ENCODE measurements at regions not wholly inside any gene's neighbourhood (a gene's known extent, or its start where the extent isn't known, plus 50 kb on each side); places are given as distances from the start of the nearest gene placed in this dataset.

DNA sequence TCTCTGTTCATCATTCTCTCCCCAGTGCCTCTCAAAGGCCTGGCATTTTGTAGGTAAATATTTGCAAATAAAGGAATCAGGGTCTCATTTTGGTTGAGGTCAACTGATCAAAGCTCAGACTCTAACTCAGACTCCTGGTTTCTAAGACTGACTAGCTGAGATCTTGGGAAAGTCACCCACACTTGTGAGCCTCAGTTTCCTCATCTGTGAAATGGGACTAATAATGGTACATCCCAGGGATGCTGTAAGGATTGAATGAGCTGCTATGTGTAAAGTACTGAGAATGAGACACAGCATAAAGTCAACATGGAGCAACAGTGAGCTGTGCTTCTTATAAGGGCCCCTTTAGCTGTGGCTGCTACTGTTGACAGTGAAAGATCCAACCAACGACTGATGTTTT is 70.6 kb upstream of the XYLT1 start:
- intact Hi-C loops (cut with micrococcal nuclease; ENCODE audit: unreplicated experiment): no loop called here
- Histone ChIP-seq H4K20me1 (ENCODE audit: insufficient read depth, low read length) (no peaks in the 10 kb centered on the region), H3K4me1 (ENCODE audit: insufficient read depth, low read length, poor library complexity, severe bottlenecking) (no peaks in the 10 kb centered on the region), H3K36me3 (ENCODE audit: insufficient read depth, low read length) (no peaks in the 10 kb centered on the region), H3K27ac (ENCODE audit: low read depth, low read length, poor library complexity, severe bottlenecking) (no peak overlapping the region), H3K4me2 (ENCODE audit: low read length) (no peak overlapping the region), H3K79me2 (ENCODE audit: insufficient read depth, low read depth, low read length) (no peaks in the 10 kb centered on the region), H2AFZ (ENCODE audit: low read length) (no peak overlapping the region), H3K4me3 (ENCODE audit: low read depth, low read length, poor library complexity, severe bottlenecking) (no peak overlapping the region), H3K9me2 (ENCODE audit: insufficient read depth, low read length) (no peaks in the 10 kb centered on the region), H3K9me3 (ENCODE audit: low read length) (no peaks in the 10 kb centered on the region)
- ChIA-PET POLR2A (no interaction called here), CTCF (ENCODE audit: unreplicated experiment) (no interaction called here)
- no TSS peak for BruUV-seq (replicated peaks)
- TF ChIP-seq, protein P1, sequence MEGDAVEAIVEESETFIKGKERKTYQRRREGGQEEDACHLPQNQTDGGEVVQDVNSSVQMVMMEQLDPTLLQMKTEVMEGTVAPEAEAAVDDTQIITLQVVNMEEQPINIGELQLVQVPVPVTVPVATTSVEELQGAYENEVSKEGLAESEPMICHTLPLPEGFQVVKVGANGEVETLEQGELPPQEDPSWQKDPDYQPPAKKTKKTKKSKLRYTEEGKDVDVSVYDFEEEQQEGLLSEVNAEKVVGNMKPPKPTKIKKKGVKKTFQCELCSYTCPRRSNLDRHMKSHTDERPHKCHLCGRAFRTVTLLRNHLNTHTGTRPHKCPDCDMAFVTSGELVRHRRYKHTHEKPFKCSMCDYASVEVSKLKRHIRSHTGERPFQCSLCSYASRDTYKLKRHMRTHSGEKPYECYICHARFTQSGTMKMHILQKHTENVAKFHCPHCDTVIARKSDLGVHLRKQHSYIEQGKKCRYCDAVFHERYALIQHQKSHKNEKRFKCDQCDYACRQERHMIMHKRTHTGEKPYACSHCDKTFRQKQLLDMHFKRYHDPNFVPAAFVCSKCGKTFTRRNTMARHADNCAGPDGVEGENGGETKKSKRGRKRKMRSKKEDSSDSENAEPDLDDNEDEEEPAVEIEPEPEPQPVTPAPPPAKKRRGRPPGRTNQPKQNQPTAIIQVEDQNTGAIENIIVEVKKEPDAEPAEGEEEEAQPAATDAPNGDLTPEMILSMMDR (conservative IDR thresholded peaks at IDR 0.05; ENCODE audit: low read length): no peak
- no peak for TF ChIP-seq EZH2phosphoT487 (IDR thresholded peaks at IDR 0.05; ENCODE audit: borderline replicate concordance, low read depth, low read length)
- DNase-seq (ENCODE audit: low spot score): no peak

DNA sequence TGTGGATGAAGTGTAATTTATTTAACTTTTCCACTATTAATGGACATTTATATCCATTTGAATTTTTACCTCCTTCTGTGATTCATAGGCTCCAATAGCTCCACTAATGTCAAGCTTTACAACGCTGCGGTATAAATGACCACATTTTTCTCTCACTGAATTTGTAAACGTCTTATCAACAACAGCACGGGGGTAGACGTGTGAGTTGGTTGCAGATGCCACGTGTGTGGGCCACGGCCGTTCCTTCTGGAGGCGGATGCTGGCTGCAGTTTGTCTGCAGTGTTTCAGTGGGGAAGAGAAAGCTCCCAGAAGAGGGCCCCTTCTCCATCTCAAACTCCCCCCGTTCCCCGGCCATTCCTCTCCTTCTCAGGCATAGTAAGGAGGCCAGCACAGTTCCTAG is 68.2 kb upstream of the XYLT1 start:
- BruUV-seq (replicated peaks): no TSS peak

DNA sequence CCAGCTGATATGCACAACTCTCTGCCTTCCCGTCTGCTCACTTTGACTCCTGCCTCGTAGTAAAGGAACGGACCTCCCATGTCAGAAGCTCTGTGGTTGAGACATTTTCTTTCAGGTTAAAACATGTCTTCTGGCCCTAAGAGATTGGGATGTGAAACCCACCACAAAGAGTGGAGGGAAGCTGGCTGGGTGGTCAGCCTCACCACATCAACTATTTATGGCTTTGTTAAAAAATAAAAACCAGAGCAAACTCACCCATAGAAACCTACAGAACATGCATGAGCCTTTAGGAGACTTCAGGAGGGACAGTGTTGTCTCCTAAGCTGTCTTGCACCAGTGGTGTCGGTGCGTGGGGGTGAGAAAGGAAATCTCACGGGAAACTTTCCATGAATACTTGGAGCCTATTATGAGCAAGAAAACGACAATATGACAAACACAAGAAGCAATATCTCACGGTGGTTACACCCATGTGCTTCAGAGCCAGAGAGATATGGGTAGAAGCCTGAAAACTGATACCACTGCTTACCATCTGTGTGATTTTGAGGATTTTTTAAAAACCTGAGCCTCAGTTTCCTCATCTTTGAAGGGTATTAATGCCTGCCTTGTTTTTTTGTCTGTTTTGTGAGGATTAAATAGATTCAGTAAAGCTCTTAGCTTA is 61.7 kb upstream of the XYLT1 start:
- no peak overlapping the region for H3K4me2 ChIP-seq (ENCODE audit: low read length)
- H3K4me3 ChIP-seq (ENCODE audit: low read depth, low read length, poor library complexity, severe bottlenecking): no peak overlapping the region
- H3K9me3 ChIP-seq (ENCODE audit: low read length): 0 out of 2 replicates have a peak, but pooled peaks cover 4% of the 10 kb centered on the region
- no peaks in the 10 kb centered on the region for H3K9me2 ChIP-seq (ENCODE audit: insufficient read depth, low read length)
- ChIA-PET CTCF (ENCODE audit: unreplicated experiment) (no interaction called here), POLR2A (no interaction called here)
- no peaks in the 10 kb centered on the region for H3K4me1 ChIP-seq (ENCODE audit: insufficient read depth, low read length, poor library complexity, severe bottlenecking)
- no peaks in the 10 kb centered on the region for H3K79me2 ChIP-seq (ENCODE audit: insufficient read depth, low read depth, low read length)
- intact Hi-C loops (cut with micrococcal nuclease; ENCODE audit: unreplicated experiment): no loop called here
- H3K36me3 ChIP-seq (ENCODE audit: insufficient read depth, low read length): no peaks in the 10 kb centered on the region
- DNase-seq (ENCODE audit: low spot score): no peak
- no peak overlapping the region for H3K27ac ChIP-seq (ENCODE audit: low read depth, low read length, poor library complexity, severe bottlenecking)
- no peak for TF ChIP-seq EZH2phosphoT487 (IDR thresholded peaks at IDR 0.05; ENCODE audit: borderline replicate concordance, low read depth, low read length)
- TF ChIP-seq, protein P1 (conservative IDR thresholded peaks at IDR 0.05; ENCODE audit: low read length): no peak
- BruUV-seq (replicated peaks): no TSS peak
- H4K20me1 ChIP-seq (ENCODE audit: insufficient read depth, low read length): no peaks in the 10 kb centered on the region
- no peak overlapping the region for H2AFZ ChIP-seq (ENCODE audit: low read length)

More for the DNA sequence above, 68.2 kb upstream of the XYLT1 start:
- no peak for DNase-seq (ENCODE audit: low spot score)
- no peaks in the 10 kb centered on the region for H3K9me3 ChIP-seq (ENCODE audit: low read length)
- H4K20me1 ChIP-seq (ENCODE audit: insufficient read depth, low read length): no peaks in the 10 kb centered on the region
- no peak for TF ChIP-seq EZH2phosphoT487 (IDR thresholded peaks at IDR 0.05; ENCODE audit: borderline replicate concordance, low read depth, low read length)
- no peaks in the 10 kb centered on the region for H3K36me3 ChIP-seq (ENCODE audit: insufficient read depth, low read length)
- no peaks in the 10 kb centered on the region for H3K79me2 ChIP-seq (ENCODE audit: insufficient read depth, low read depth, low read length)
- no peak overlapping the region for H2AFZ ChIP-seq (ENCODE audit: low read length)
- H3K4me3 ChIP-seq (ENCODE audit: low read depth, low read length, poor library complexity, severe bottlenecking): no peak overlapping the region
- intact Hi-C loops (cut with micrococcal nuclease; ENCODE audit: unreplicated experiment): no loop called here
- H3K4me2 ChIP-seq (ENCODE audit: low read length): no peak overlapping the region
- no peaks in the 10 kb centered on the region for H3K9me2 ChIP-seq (ENCODE audit: insufficient read depth, low read length)
- no peak overlapping the region for H3K27ac ChIP-seq (ENCODE audit: low read depth, low read length, poor library complexity, severe bottlenecking)
- ChIA-PET CTCF (ENCODE audit: unreplicated experiment) (no interaction called here), POLR2A (no interaction called here)
- H3K4me1 ChIP-seq (ENCODE audit: insufficient read depth, low read length, poor library complexity, severe bottlenecking): no peaks in the 10 kb centered on the region
